ENCODE measurements at regions not wholly inside any gene's neighbourhood (a gene's known extent, or its start where the extent isn't known, plus 50 kb on each side); places are given as distances from the start of the nearest gene placed in this dataset.

- Mint-ChIP-seq H3K27me3 (ENCODE audit: insufficient read depth, unreplicated experiment) (no peaks in the 10 kb centered on the region), H3K27ac (ENCODE audit: low read depth, unreplicated experiment) (no peak overlapping the region), H3K4me1 (ENCODE audit: insufficient read depth, unreplicated experiment) (peaks cover 5% of the 10 kb centered on the region), H3K36me3 (ENCODE audit: insufficient read depth, unreplicated experiment) (no peaks in the 10 kb centered on the region), H3K4me3 (ENCODE audit: unreplicated experiment) (no peak overlapping the region), H3K9me3 (ENCODE audit: unreplicated experiment) (no peaks in the 10 kb centered on the region)
- DNase-seq (ENCODE audit: unreplicated experiment) = no peak
- TF ChIP-seq CTCF (IDR thresholded peaks at IDR 0.05; ENCODE audit: unreplicated experiment) = no peak
- ChIA-PET POLR2A (no interaction called here), CTCF (interaction anchor here (0.6 kb wide), 1 partner anchor 443 kb away, joined by 4 read pairs; no protein-coding TSS in a partner anchor)
- intact Hi-C loops (cut with micrococcal nuclease) = no loop called here
- BruUV-seq (replicated peaks) = no TSS peak
Observed at GRCh38 chr5:162242416-162242815, 174.8 kb downstream of the GABRG2 start.

DNA sequence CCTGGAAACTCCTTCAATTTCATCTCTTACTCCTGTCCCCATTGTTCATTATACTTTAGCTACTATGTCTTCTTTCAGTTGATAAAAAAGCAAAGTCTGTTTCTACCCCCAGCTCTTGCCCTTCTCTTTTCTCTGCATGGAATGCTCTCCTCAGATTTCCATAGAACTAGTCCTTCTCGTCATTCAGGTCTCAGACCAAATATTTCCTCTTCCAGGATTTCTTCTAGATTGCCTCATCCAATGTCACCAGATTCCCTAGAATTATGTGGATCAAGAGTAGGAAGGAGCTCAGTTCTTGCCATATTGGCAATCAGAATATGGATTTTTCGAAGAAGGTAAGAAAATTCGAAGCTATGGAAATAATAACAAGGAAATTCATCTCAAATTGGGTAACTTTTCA is 176.1 kb downstream of the GABRG2 start:
- ChIA-PET POLR2A (interaction anchor here (1.5 kb wide), 1 partner anchor 10 kb away, joined by 3 read pairs; no protein-coding TSS in a partner anchor), CTCF (interaction anchor here (0.6 to 1.7 kb wide), 4 partner anchors 9 to 1847 kb away, joined by 3 to 5 read pairs (median 3); no protein-coding TSS in a partner anchor)
- BruUV-seq (replicated peaks) = no TSS peak
- no peaks in the 10 kb centered on the region for H3K9me3 Mint-ChIP-seq (ENCODE audit: unreplicated experiment)
- no peaks in the 10 kb centered on the region for H3K36me3 Mint-ChIP-seq (ENCODE audit: insufficient read depth, unreplicated experiment)
- DNase-seq (ENCODE audit: unreplicated experiment) = no peak
- peaks cover 5% of the 10 kb centered on the region for H3K4me1 Mint-ChIP-seq (ENCODE audit: insufficient read depth, unreplicated experiment)
- intact Hi-C loops (cut with micrococcal nuclease) = no loop called here
- no peak overlapping the region for H3K4me3 Mint-ChIP-seq (ENCODE audit: unreplicated experiment)
- H3K27ac Mint-ChIP-seq (ENCODE audit: low read depth, unreplicated experiment) = no peak overlapping the region
- no peaks in the 10 kb centered on the region for H3K27me3 Mint-ChIP-seq (ENCODE audit: insufficient read depth, unreplicated experiment)
- TF ChIP-seq CTCF (IDR thresholded peaks at IDR 0.05; ENCODE audit: unreplicated experiment) = no peak

DNA sequence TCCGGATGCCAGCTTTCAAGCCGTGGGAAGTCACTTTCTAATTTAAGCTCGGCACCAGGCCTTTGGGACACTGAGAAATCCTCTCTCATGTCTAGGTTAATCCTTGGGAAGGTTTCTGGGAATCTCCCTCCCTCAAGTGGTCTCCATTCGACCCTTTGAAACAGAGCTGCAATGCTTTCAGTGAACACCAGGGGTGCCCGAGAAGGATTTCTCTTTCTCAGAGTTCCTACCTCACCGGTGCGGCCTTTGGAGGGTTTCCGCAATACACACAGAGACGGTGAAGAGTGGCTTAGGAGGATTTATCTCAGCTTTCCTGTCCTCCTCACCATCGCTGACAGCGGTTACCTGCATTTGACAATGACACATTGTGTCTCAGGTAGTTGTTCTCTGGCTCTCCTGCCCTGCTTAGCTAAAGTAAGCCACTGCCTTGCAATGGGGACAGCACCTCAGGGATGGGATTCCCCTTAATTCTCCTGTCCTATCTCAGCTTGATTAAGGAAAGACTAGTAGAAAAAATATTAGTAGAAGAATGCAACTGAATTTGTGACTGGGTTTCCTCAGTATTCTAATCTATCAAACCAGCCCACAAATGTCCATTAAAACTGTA is 180.6 kb downstream of the GABRG2 start:
- Mint-ChIP-seq H3K4me1 (ENCODE audit: insufficient read depth, unreplicated experiment) (peaks cover 14% of the 10 kb centered on the region), H3K27ac (ENCODE audit: low read depth, unreplicated experiment) (no peak overlapping the region), H3K9me3 (ENCODE audit: unreplicated experiment) (no peaks in the 10 kb centered on the region), H3K4me3 (ENCODE audit: unreplicated experiment) (no peak overlapping the region), H3K36me3 (ENCODE audit: insufficient read depth, unreplicated experiment) (no peaks in the 10 kb centered on the region), H3K27me3 (ENCODE audit: insufficient read depth, unreplicated experiment) (no peaks in the 10 kb centered on the region)
- intact Hi-C loops (cut with micrococcal nuclease) = no loop called here
- BruUV-seq (replicated peaks) = no TSS peak
- peak; percentile 18 for DNase-seq (ENCODE audit: unreplicated experiment)
- ChIA-PET POLR2A (interaction anchor here (1.7 kb wide), 1 partner anchor 10 kb away, joined by 7 read pairs; no protein-coding TSS in a partner anchor), CTCF (interaction anchor here (0.9 to 1.1 kb wide), 3 partner anchors 9 to 42 kb away, joined by 3 read pairs; no protein-coding TSS in a partner anchor)
- TF ChIP-seq CTCF (IDR thresholded peaks at IDR 0.05; ENCODE audit: unreplicated experiment) = peak; percentile 32

- BruUV-seq (replicated peaks) = no TSS peak
- no peak for DNase-seq (ENCODE audit: unreplicated experiment)
- no peaks in the 10 kb centered on the region for H3K27me3 Mint-ChIP-seq (ENCODE audit: insufficient read depth, unreplicated experiment)
- POLR2A ChIA-PET = no interaction called here
- H3K36me3 Mint-ChIP-seq (ENCODE audit: insufficient read depth, unreplicated experiment) = no peaks in the 10 kb centered on the region
- H3K27ac Mint-ChIP-seq (ENCODE audit: low read depth, unreplicated experiment) = no peak overlapping the region
- no peak for TF ChIP-seq CTCF (IDR thresholded peaks at IDR 0.05; ENCODE audit: unreplicated experiment)
- H3K4me1 Mint-ChIP-seq (ENCODE audit: insufficient read depth, unreplicated experiment) = peaks cover 9% of the 10 kb centered on the region
- CTCF ChIA-PET = no interaction called here
- no peak overlapping the region for H3K4me3 Mint-ChIP-seq (ENCODE audit: unreplicated experiment)
- no peaks in the 10 kb centered on the region for H3K9me3 Mint-ChIP-seq (ENCODE audit: unreplicated experiment)
- intact Hi-C loops (cut with micrococcal nuclease) = no loop called here
Observed at GRCh38 chr5:162256711-162257110, 189.1 kb downstream of the GABRG2 start.

All from MCF 10A (cell line).